ENCODE measurements at regions not wholly inside any gene's neighbourhood (a gene's known extent, or its start where the extent isn't known, plus 50 kb on each side); places are given as distances from the start of the nearest gene placed in this dataset.

GRCh38 chr13:91136806-91137205 lies 210.7 kb upstream of the MIR17HG start:
- TF ChIP-seq EZH2phosphoT487 (IDR thresholded peaks at IDR 0.05; ENCODE audit: borderline replicate concordance, low read length) (no peak), CTCF (conservative IDR thresholded peaks at IDR 0.05; ENCODE audit: low read depth, low read length) (no peak), EZH2 (IDR thresholded peaks at IDR 0.05; ENCODE audit: low read length, unreplicated experiment) (no peak)
